HepG2 (cell line): ENCODE measurements at regions not wholly inside any gene's neighbourhood (a gene's known extent, or its start where the extent isn't known, plus 50 kb on each side); places are given as distances from the start of the nearest gene placed in this dataset.

ENCODE experiments used
- ATAC-seq: fragments of 200-7000 bp; cut with Tn5 transposase; 3 replicates; pipeline ENCODE4 v1.9.1; 2020; ENCODE audit warnings: mild to moderate bottlenecking, moderate library complexity
- BruUV-seq: library from RNA; stranded (reverse); fragments of 400-500 nt; replicated peaks from 2 replicates; lab custom pipeline; 2021; lab: Mats Ljungman, UMichigan
- CTCF ChIA-PET: fragments of 300-600 bp; formaldehyde crosslinking; extraction: SDS; loops from one replicate; lab custom pipeline; 2021; ENCODE audit warnings: low total read pairs, inconsistent platforms, low intra/inter-chr PET ratio; lab: Yijun Ruan, JAX
- POLR2A ChIA-PET: fragments of 350-600 bp; sonication (Branson Sonifier 250); formaldehyde crosslinking; loops from one replicate; lab custom pipeline; 2020; ENCODE audit warnings: antibody characterized with exemption, inconsistent platforms; lab: Yijun Ruan, JAX
- DNase-seq: peaks from one replicate; pipeline ENCODE4 v3.0.0-alpha.2; 2015; ENCODE audit warnings: low spot score
- FAIRE-seq: peaks from 3 replicates; lab custom pipeline; 2011; peaks lifted over from hg19 to GRCh38; lab: Jason Lieb, UNC
- H2AFZ ChIP-seq: one replicate; pipeline ENCODE4 v1.6.1; 2011; ENCODE audit warnings: low read length, inconsistent platforms
- H3K27ac ChIP-seq: fragments of 300-600 bp; 3 replicates; pipeline ENCODE4 v1.8.0; 2011; ENCODE audit warnings: mixed run types, mild to moderate bottlenecking, mixed read lengths, low read length, inconsistent platforms; ENCODE audit not compliant: insufficient read depth; ENCODE audit errors: extremely low read length
- H3K27me3 ChIP-seq, 2 experiments: fragments of 200-600 bp in 1 of 2; 2 replicates in 1 of 2; 3 replicates in 1 of 2; pipeline versions ENCODE4 v1.6.0 to v1.8.0; 2011; ENCODE audit warnings: low read length in 2 of 2, mild to moderate bottlenecking in 2 of 2, moderate library complexity in 2 of 2, inconsistent platforms in 1 of 2; ENCODE audit not compliant: insufficient read depth in 2 of 2, control insufficient read depth in 1 of 2
- H3K36me3 ChIP-seq, 2 experiments: fragments of 200-600 bp in 1 of 2; replicated peaks in 1 of 2; 2 replicates in 1 of 2; 3 replicates in 1 of 2; pipeline versions ENCODE4 v1.5.1 to v1.8.0; 2011; ENCODE audit warnings: low read length in 2 of 2, inconsistent platforms in 1 of 2; ENCODE audit not compliant: insufficient read depth in 2 of 2, control insufficient read depth in 1 of 2
- H3K4me1 ChIP-seq: 2 replicates; pipeline ENCODE4 v1.5.1; 2012; ENCODE audit warnings: low read length, inconsistent platforms; ENCODE audit not compliant: insufficient read depth
- H3K4me2 ChIP-seq: 2 replicates; pipeline ENCODE4 v1.6.0; 2011; ENCODE audit warnings: low read depth, low read length, inconsistent platforms
- H3K4me3 ChIP-seq, 3 experiments: fragments of 200-600 bp in 1 of 3; sonication (generic), shearing (Covaris generic) in 1 of 3; replicated peaks in 1 of 3; 2 replicates each; pipeline ENCODE4 v1.5.1; 2011 to 2016; ENCODE audit warnings: low read length in 3 of 3, inconsistent platforms in 2 of 3, low read depth in 2 of 3, mild to moderate bottlenecking in 2 of 3, control low read depth in 1 of 3, mixed read lengths in 1 of 3; ENCODE audit not compliant: insufficient read depth in 1 of 3
- H3K79me2 ChIP-seq: one replicate; pipeline ENCODE4 v1.6.1; 2011; ENCODE audit warnings: low read length, inconsistent platforms; ENCODE audit not compliant: insufficient read depth
- H3K9ac ChIP-seq: 2 replicates; pipeline ENCODE4 v1.6.0; 2011; ENCODE audit warnings: mild to moderate bottlenecking, low read depth, low read length, inconsistent platforms; ENCODE audit not compliant: insufficient read depth
- H3K9me3 ChIP-seq: 2 replicates; pipeline ENCODE4 v1.5.1; 2012; ENCODE audit warnings: mild to moderate bottlenecking, low read length
- H4K20me1 ChIP-seq: 2 replicates; pipeline ENCODE4 v1.6.0; 2011; ENCODE audit warnings: inconsistent platforms, mild to moderate bottlenecking, low read length, moderate library complexity; ENCODE audit not compliant: insufficient read depth
- BCL6 ChIP-seq: IDR thresholded peaks from 2 replicates; pipeline ENCODE4 v1.6.1; 2016; ENCODE audit warnings: missing genetic modification reagents, missing compliant biosample characterization
- CHCHD3 ChIP-seq: sonication (generic); formaldehyde crosslinking; IDR thresholded peaks from 2 replicates; pipeline ENCODE4 v1.8.0; 2022; ENCODE audit warnings: mild to moderate bottlenecking, missing genetic modification reagents, moderate library complexity
- HMGXB3 ChIP-seq: sonication (generic); formaldehyde crosslinking; IDR thresholded peaks from 2 replicates; pipeline ENCODE4 v1.4.0; 2020; ENCODE audit warnings: missing genetic modification reagents, borderline replicate concordance
- MED1 ChIP-seq: sonication (generic); formaldehyde crosslinking; IDR thresholded peaks from 2 replicates; pipeline ENCODE4 v1.4.0; 2020; ENCODE audit warnings: missing genetic modification reagents
- SMARCC2 ChIP-seq: fragments of 450-650 bp; IDR thresholded peaks from 2 replicates; pipeline ENCODE4 v1.6.1; 2017; ENCODE audit warnings: antibody characterized with exemption, mild to moderate bottlenecking
- TERF1 ChIP-seq: sonication (generic); formaldehyde crosslinking; IDR thresholded peaks from 2 replicates; pipeline ENCODE4 v1.8.0; 2022; ENCODE audit warnings: mild to moderate bottlenecking, missing genetic modification reagents, moderate library complexity
- THAP9 ChIP-seq: sonication (generic); formaldehyde crosslinking; IDR thresholded peaks from 2 replicates; pipeline ENCODE4; 2020; ENCODE audit warnings: missing genetic modification reagents, mild to moderate bottlenecking, borderline replicate concordance
- ZBED4 ChIP-seq: sonication (generic); formaldehyde crosslinking; IDR thresholded peaks from 2 replicates; pipeline ENCODE4 v1.4.0; 2020; ENCODE audit warnings: missing genetic modification reagents, borderline replicate concordance
- ZNF121 ChIP-seq: sonication (generic); formaldehyde crosslinking; IDR thresholded peaks from 2 replicates; pipeline ENCODE4 v1.5.0; 2020; ENCODE audit warnings: mild to moderate bottlenecking, missing genetic modification reagents
- ZNF207 ChIP-seq: fragments of 450-650 bp; IDR thresholded peaks from 2 replicates; pipeline ENCODE4 v1.6.1; 2016; ENCODE audit warnings: antibody characterized with exemption, borderline replicate concordance
- ZNF274 ChIP-seq: sonication (generic); formaldehyde crosslinking; IDR thresholded peaks from 2 replicates; pipeline ENCODE4 v1.5.1; 2020; ENCODE audit warnings: mild to moderate bottlenecking, missing genetic modification reagents
- ZNF547 ChIP-seq: sonication (generic); formaldehyde crosslinking; IDR thresholded peaks from 2 replicates; pipeline ENCODE4 v1.5.1; 2020; ENCODE audit warnings: mild to moderate bottlenecking, missing genetic modification reagents
- ZNF572 ChIP-seq: sonication (generic); formaldehyde crosslinking; IDR thresholded peaks from 2 replicates; pipeline ENCODE4 v1.5.1; 2020; ENCODE audit warnings: mild to moderate bottlenecking, missing genetic modification reagents
- WGBS: methylation state at CpG from one replicate; pipeline ENCODE4 v1.1.6; 2017; ENCODE audit warnings: low lambda C conversion rate; 5-methylcytosine and 5-hydroxymethylcytosine counted together
- in situ Hi-C: cut with HindIII; loops from 2 replicates; pipeline ENCODE4 v1.10.0; 2017; ENCODE audit warnings: low pct_unique_long_range_greater_than_20kb; ENCODE audit not compliant: extremely low pct_ligation_motif_present
- intact Hi-C: fragments of 100-400 bp; cut with micrococcal nuclease; formaldehyde crosslinking; loops from one replicate; pipeline ENCODE4 v1.10.0; 2022; ENCODE audit not compliant: unreplicated experiment

- CTCF ChIA-PET: no interaction called here
- no peaks in the 10 kb centered on the region; the same call in 1 of the 2 replicates for H3K9me3 ChIP-seq
- no peak overlapping the region for H3K9ac ChIP-seq
- no peaks in the 10 kb centered on the region for H4K20me1 ChIP-seq
- in situ Hi-C loops: no loop called here
- POLR2A ChIA-PET: no interaction called here
- H2AFZ ChIP-seq: no peak overlapping the region
- WGBS: 32% methylated on average over 2 of the region's 2 CpGs
- no peak overlapping the region for H3K27ac ChIP-seq
- intact Hi-C loops: loop anchor here (5.0 kb wide), 1 partner anchor 500 kb away; the partner anchor contains the start of gene RND3
- FAIRE-seq: no peak
- no peak for DNase-seq
- H3K79me2 ChIP-seq: no peaks in the 10 kb centered on the region
- no peak overlapping the region for H3K4me2 ChIP-seq
- no peak for ATAC-seq
- H3K4me3 ChIP-seq: no peak overlapping the region
- no peaks in the 10 kb centered on the region for H3K36me3 ChIP-seq
- TF ChIP-seq TERF1 (CRISPR knock-in tag) (no peak), ZNF121 (CRISPR knock-in tag) (no peak), ZNF207 (no peak), ZNF274 (CRISPR knock-in tag) (no peak), ZBED4 (CRISPR knock-in tag) (no peak), BCL6 (CRISPR knock-in tag) (no peak), MED1 (CRISPR knock-in tag) (no peak), CHCHD3 (CRISPR knock-in tag) (no peak), ZNF572 (no peak), HMGXB3 (CRISPR knock-in tag) (no peak), SMARCC2 (no peak), THAP9 (CRISPR knock-in tag) (no peak), ZNF547 (CRISPR knock-in tag) (no peak)
- H3K27me3 ChIP-seq: no peaks in the 10 kb centered on the region
- peaks cover 11% of the 10 kb centered on the region for H3K4me1 ChIP-seq
- no TSS peak for BruUV-seq
Observed at GRCh38 chr2:149986861-149987260, 399.3 kb upstream of the MMADHC start.
